ENCODE measurements at regions not wholly inside any gene's neighbourhood (a gene's known extent, or its start where the extent isn't known, plus 50 kb on each side); places are given as distances from the start of the nearest gene placed in this dataset.

GRCh38 chr18:40088130-40088529 is 1866.9 kb upstream of the PIK3C3 start:
- TF ChIP-seq CTCF (IDR thresholded peaks at IDR 0.05), result no peak
- no peak for TF ChIP-seq POLR2A (IDR thresholded peaks at IDR 0.05)
